SK-N-SH treated with all-trans-retinoic acid at 6 μM for 48 hours (cell line): ENCODE measurements at regions not wholly inside any gene's neighbourhood (a gene's known extent, or its start where the extent isn't known, plus 50 kb on each side); places are given as distances from the start of the nearest gene placed in this dataset.

Experiments
- ATAC-seq: fragments of 200-7000 bp; cut with Tn5 transposase; 3 replicates; pipeline ENCODE4 v1.9.1; 2020; ENCODE audit warnings: mild to moderate bottlenecking, moderate library complexity
- ARNTL ChIP-seq: fragments of 450-650 bp; formaldehyde crosslinking; IDR thresholded peaks from 2 replicates; pipeline ENCODE4 v1.5.0; 2020; ENCODE audit warnings: low read depth, mild to moderate bottlenecking, moderate library complexity, borderline replicate concordance
- BACH2 ChIP-seq: fragments of 250-450 bp; sonication (Bioruptor Pico); IDR thresholded peaks from 2 replicates; pipeline ENCODE4 v1.9.0; 2021; ENCODE audit warnings: mild to moderate bottlenecking, borderline replicate concordance
- CREB5 ChIP-seq: fragments of 250-450 bp; sonication (Bioruptor Pico); IDR thresholded peaks from 2 replicates; pipeline ENCODE4 v1.5.1; 2020; ENCODE audit warnings: low read depth, mild to moderate bottlenecking, moderate library complexity
- CSDC2 ChIP-seq: fragments of 250-450 bp; sonication (Bioruptor Pico); IDR thresholded peaks from 2 replicates; pipeline ENCODE4 v1.5.0; 2020; ENCODE audit warnings: mild to moderate bottlenecking, moderate library complexity
- CSRNP3 ChIP-seq: fragments of 250-450 bp; sonication (Bioruptor Pico); IDR thresholded peaks from 2 replicates; pipeline ENCODE4 v1.5.1; 2021; ENCODE audit warnings: mild to moderate bottlenecking, moderate library complexity
- ESRRG ChIP-seq: fragments of 250-450 bp; sonication (Bioruptor Pico); IDR thresholded peaks from 2 replicates; pipeline ENCODE4 v1.6.1; 2021; ENCODE audit warnings: mild to moderate bottlenecking
- GLIS3 ChIP-seq: fragments of 250-450 bp; sonication (Bioruptor Pico); IDR thresholded peaks from 2 replicates; pipeline ENCODE4 v1.5.0; 2020; ENCODE audit warnings: mild to moderate bottlenecking, moderate library complexity
- ISL1 ChIP-seq: fragments of 250-450 bp; sonication (Bioruptor Pico); IDR thresholded peaks from 2 replicates; pipeline ENCODE4 v2.1.2; 2022; ENCODE audit warnings: mild to moderate bottlenecking, moderate library complexity
- PATZ1 ChIP-seq: fragments of 250-450 bp; sonication (Bioruptor Pico); IDR thresholded peaks from 2 replicates; pipeline ENCODE4 v1.8.0; 2020; ENCODE audit warnings: mild to moderate bottlenecking, moderate library complexity, borderline replicate concordance
- POU6F1 ChIP-seq: fragments of 250-450 bp; sonication (Bioruptor Pico); IDR thresholded peaks from 2 replicates; pipeline ENCODE4 v1.8.0; 2021; ENCODE audit warnings: low read depth, mild to moderate bottlenecking, moderate library complexity, borderline replicate concordance
- PPARA ChIP-seq: fragments of 250-450 bp; sonication (Bioruptor Pico); IDR thresholded peaks from 2 replicates; pipeline ENCODE4 v1.5.0; 2020; ENCODE audit warnings: mild to moderate bottlenecking, borderline replicate concordance
- RARB ChIP-seq: fragments of 250-450 bp; sonication (Bioruptor Pico); IDR thresholded peaks from 2 replicates; pipeline ENCODE4 v1.8.0; 2021; ENCODE audit warnings: mild to moderate bottlenecking, moderate library complexity
- TOX ChIP-seq: fragments of 250-450 bp; sonication (Bioruptor Pico); IDR thresholded peaks from 2 replicates; pipeline ENCODE4 v1.8.0; 2021; ENCODE audit warnings: mild to moderate bottlenecking, moderate library complexity, borderline replicate concordance
- TSHZ2 ChIP-seq: fragments of 250-450 bp; sonication (Bioruptor Pico); IDR thresholded peaks from 2 replicates; pipeline ENCODE4 v1.5.0; 2020; ENCODE audit warnings: mild to moderate bottlenecking, moderate library complexity
- ZC3H10 ChIP-seq: fragments of 250-450 bp; sonication (Bioruptor Pico); IDR thresholded peaks from 2 replicates; pipeline ENCODE4 v1.5.1; 2021; ENCODE audit warnings: mild to moderate bottlenecking, moderate library complexity
- ZFP3 ChIP-seq: fragments of 250-450 bp; sonication (Bioruptor Pico); IDR thresholded peaks from 2 replicates; pipeline ENCODE4 v1.5.0; 2020; ENCODE audit warnings: mild to moderate bottlenecking, moderate library complexity
- ZNF70 ChIP-seq: fragments of 450-650 bp; formaldehyde crosslinking; IDR thresholded peaks from 2 replicates; pipeline ENCODE4 v1.5.0; 2020; ENCODE audit warnings: mild to moderate bottlenecking, moderate library complexity

GRCh38 chr15:31525988-31526665, 199.5 kb downstream of the KLF13 start:
- ATAC-seq: no peak
- TF ChIP-seq GLIS3 (no peak), ARNTL (CRISPR knock-in tag) (no peak), PPARA (no peak), BACH2 (CRISPR knock-in tag) (no peak), TOX (CRISPR knock-in tag) (no peak), CREB5 (no peak), CSDC2 (CRISPR knock-in tag) (no peak), ZNF70 (no peak), RARB (CRISPR knock-in tag) (no peak)

- TF ChIP-seq ARNTL (CRISPR knock-in tag): no peak
- no peak for TF ChIP-seq ESRRG (CRISPR knock-in tag)
- TF ChIP-seq ZFP3: no peak
- no peak for TF ChIP-seq BACH2 (CRISPR knock-in tag)
- TF ChIP-seq CSDC2 (CRISPR knock-in tag): no peak
- no peak for TF ChIP-seq POU6F1 (CRISPR knock-in tag)
- TF ChIP-seq RARB (CRISPR knock-in tag): no peak
- TF ChIP-seq TOX (CRISPR knock-in tag): no peak
- no peak for TF ChIP-seq PPARA
- no peak for TF ChIP-seq ZNF70
- ATAC-seq: no peak
These were observed 200.5 kb downstream of the KLF13 start for GRCh38 chr15:31526916-31527690.

GRCh38 chr15:31528846-31529245, 202.2 kb downstream of the KLF13 start:
- no peak for ATAC-seq
- no peak for TF ChIP-seq ZC3H10 (CRISPR knock-in tag)
- TF ChIP-seq ESRRG (CRISPR knock-in tag): no peak
- no peak for TF ChIP-seq GLIS3
- TF ChIP-seq RARB (CRISPR knock-in tag): no peak
- no peak for TF ChIP-seq TOX (CRISPR knock-in tag)
- no peak for TF ChIP-seq ISL1 (CRISPR knock-in tag)
- TF ChIP-seq TSHZ2: no peak
- no peak for TF ChIP-seq PATZ1
- no peak for TF ChIP-seq ARNTL (CRISPR knock-in tag)
- TF ChIP-seq BACH2 (CRISPR knock-in tag): no peak
- TF ChIP-seq CSRNP3 (CRISPR knock-in tag): no peak
- TF ChIP-seq, all 23 proteins: peak for 0
